ENCODE measurements at regions not wholly inside any gene's neighbourhood (a gene's known extent, or its start where the extent isn't known, plus 50 kb on each side); places are given as distances from the start of the nearest gene placed in this dataset.

DNA sequence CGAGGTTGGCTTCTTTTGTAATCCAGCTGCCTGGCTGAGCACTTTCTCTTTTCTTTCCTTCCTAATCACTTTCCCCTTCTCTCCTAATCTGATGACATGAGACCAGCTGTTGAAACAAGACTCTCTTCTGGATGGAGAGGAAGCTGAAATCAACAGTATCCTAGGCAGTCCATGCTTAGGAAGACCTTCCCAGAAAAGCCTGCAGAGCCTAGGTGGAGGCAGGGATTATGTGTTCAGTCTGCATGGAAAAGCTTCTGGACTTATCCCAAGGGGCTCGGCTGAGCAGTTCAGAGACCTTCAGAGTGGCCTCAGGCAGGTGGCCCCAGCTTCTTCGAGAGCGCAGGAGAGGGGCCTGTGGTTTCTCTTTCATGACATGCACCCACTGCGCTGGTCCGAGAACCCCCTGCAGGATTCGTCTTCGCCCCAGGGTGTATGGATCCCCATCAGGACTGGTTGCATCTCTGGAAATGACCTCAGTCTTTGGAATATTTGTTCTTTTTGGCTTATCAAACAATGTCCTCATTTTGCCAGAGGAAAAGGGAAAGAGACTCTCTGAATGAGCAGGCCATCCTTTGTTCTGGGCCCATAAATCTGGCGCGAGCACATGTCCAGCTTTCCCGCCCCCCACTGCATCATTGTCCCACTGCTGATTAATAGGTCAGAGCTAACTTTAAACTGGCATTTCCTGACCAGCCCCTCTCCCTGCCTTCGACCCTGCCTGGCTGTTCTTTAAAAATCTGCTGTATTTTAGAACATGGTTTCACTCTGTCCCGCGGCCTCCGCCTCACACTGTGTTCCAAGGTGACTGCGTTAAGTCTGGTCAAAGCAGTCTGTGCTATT is 177.9 kb upstream of the KLF4 start:
- Histone ChIP-seq H3K36me3 (ENCODE audit: insufficient read depth, low read length) (no peaks in the 10 kb centered on the region), H3K9ac (ENCODE audit: low read length) (no peak overlapping the region), H3K9me3 (ENCODE audit: insufficient read depth, low read depth, low read length) (no peaks in the 10 kb centered on the region), H3K79me2 (ENCODE audit: insufficient read depth, low read length) (no peaks in the 10 kb centered on the region), H3K4me3 (ENCODE audit: insufficient read depth, low read depth, low read length) (no peak overlapping the region), H3K4me1 (ENCODE audit: insufficient read depth, low read length) (no peaks in the 10 kb centered on the region), H4K20me1 (ENCODE audit: insufficient read depth, low read length) (no peaks in the 10 kb centered on the region), H2AFZ (ENCODE audit: low read depth, low read length) (no peak overlapping the region), H3K4me2 (ENCODE audit: low read length) (no peak overlapping the region), H3K27me3 (ENCODE audit: insufficient read depth, low read length) (no peaks in the 10 kb centered on the region), H3K27ac (ENCODE audit: low read depth, low read length) (no peak overlapping the region)
- peaks cover 5% of the 10 kb centered on the region for H3K4me1 Mint-ChIP-seq (ENCODE audit: low read depth, unreplicated experiment)
- H3K27me3 Mint-ChIP-seq (ENCODE audit: low read depth, unreplicated experiment): peaks cover 6% of the 10 kb centered on the region
- H3K9me3 Mint-ChIP-seq (ENCODE audit: unreplicated experiment): no peaks in the 10 kb centered on the region
- TF ChIP-seq CTCF (IDR thresholded peaks at IDR 0.05; ENCODE audit: insufficient read depth, low read depth, low read length): no peak
- no peak overlapping the region for H3K4me3 Mint-ChIP-seq (ENCODE audit: unreplicated experiment)
- DNase-seq (ENCODE audit: low read depth): no peak
- no peak for FAIRE-seq
- H3K36me3 Mint-ChIP-seq (ENCODE audit: low read depth, unreplicated experiment): no peaks in the 10 kb centered on the region
- H3K27ac Mint-ChIP-seq (ENCODE audit: unreplicated experiment): no peak overlapping the region

DNA sequence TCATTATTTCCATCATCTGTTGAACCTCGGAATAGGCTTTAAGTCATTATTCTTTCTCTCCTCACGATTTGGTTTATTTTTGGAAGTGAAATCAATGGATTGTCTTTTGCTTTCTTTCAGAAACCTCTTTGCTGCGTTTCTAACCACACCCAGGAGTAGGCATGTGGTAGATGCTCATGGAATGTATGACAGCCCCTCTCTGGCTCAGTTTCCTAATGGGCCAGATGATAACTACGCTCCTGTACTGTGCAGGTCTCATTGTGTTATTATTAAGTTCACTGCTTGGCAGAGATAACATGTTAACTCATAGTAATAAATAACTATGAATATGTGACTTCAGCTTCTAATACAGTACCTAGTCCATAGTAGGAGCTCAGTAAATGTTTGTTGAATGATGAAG is 175.5 kb upstream of the KLF4 start:
- Mint-ChIP-seq H3K36me3 (ENCODE audit: low read depth, unreplicated experiment) (no peaks in the 10 kb centered on the region), H3K27ac (ENCODE audit: unreplicated experiment) (no peak overlapping the region), H3K4me1 (ENCODE audit: low read depth, unreplicated experiment) (peaks cover 5% of the 10 kb centered on the region), H3K4me3 (ENCODE audit: unreplicated experiment) (no peak overlapping the region), H3K9me3 (ENCODE audit: unreplicated experiment) (no peaks in the 10 kb centered on the region), H3K27me3 (ENCODE audit: low read depth, unreplicated experiment) (peaks cover 5% of the 10 kb centered on the region)
- Histone ChIP-seq H3K4me3 (ENCODE audit: insufficient read depth, low read depth, low read length) (no peak overlapping the region), H3K4me1 (ENCODE audit: insufficient read depth, low read length) (no peaks in the 10 kb centered on the region), H2AFZ (ENCODE audit: low read depth, low read length) (no peak overlapping the region), H3K36me3 (ENCODE audit: insufficient read depth, low read length) (no peaks in the 10 kb centered on the region), H3K9ac (ENCODE audit: low read length) (no peak overlapping the region), H3K27me3 (ENCODE audit: insufficient read depth, low read length) (no peaks in the 10 kb centered on the region), H3K79me2 (ENCODE audit: insufficient read depth, low read length) (no peaks in the 10 kb centered on the region), H4K20me1 (ENCODE audit: insufficient read depth, low read length) (no peaks in the 10 kb centered on the region), H3K27ac (ENCODE audit: low read depth, low read length) (no peak overlapping the region), H3K4me2 (ENCODE audit: low read length) (no peak overlapping the region), H3K9me3 (ENCODE audit: insufficient read depth, low read depth, low read length) (no peaks in the 10 kb centered on the region)
- no peak for TF ChIP-seq CTCF (IDR thresholded peaks at IDR 0.05; ENCODE audit: insufficient read depth, low read depth, low read length)
- no peak for TF ChIP-seq EZH2 (IDR thresholded peaks at IDR 0.05; ENCODE audit: insufficient read depth, low read length)
- FAIRE-seq (no peak), DNase-seq (ENCODE audit: low read depth) (no peak)

DNA sequence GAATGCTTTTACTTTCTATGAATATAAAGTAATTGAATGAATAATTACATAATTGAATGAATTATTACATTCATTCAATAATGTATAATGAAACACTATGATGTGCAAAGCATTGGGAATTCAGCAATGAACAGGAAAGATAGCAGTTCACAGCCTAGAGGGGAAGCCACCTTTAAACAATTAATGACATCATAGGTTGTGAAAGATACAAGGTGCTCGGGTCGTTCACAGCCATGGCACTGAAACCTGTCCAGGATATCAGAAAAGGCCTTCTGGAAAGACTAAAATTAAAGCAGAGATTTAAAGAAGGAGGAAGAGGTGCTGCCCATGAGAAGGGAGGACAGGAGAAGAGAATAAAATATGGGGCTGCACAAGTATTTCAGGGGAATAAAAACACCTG is 171.4 kb upstream of the KLF4 start:
- Histone ChIP-seq H3K4me1 (ENCODE audit: insufficient read depth, low read length) (no peaks in the 10 kb centered on the region), H2AFZ (ENCODE audit: low read depth, low read length) (no peak overlapping the region), H3K9ac (ENCODE audit: low read length) (no peak overlapping the region), H3K9me3 (ENCODE audit: insufficient read depth, low read depth, low read length) (no peaks in the 10 kb centered on the region), H3K4me2 (ENCODE audit: low read length) (no peak overlapping the region), H4K20me1 (ENCODE audit: insufficient read depth, low read length) (no peaks in the 10 kb centered on the region), H3K36me3 (ENCODE audit: insufficient read depth, low read length) (no peaks in the 10 kb centered on the region), H3K4me3 (ENCODE audit: insufficient read depth, low read depth, low read length) (no peak overlapping the region), H3K27me3 (ENCODE audit: insufficient read depth, low read length) (no peaks in the 10 kb centered on the region), H3K79me2 (ENCODE audit: insufficient read depth, low read length) (no peaks in the 10 kb centered on the region), H3K27ac (ENCODE audit: low read depth, low read length) (no peak overlapping the region)
- Mint-ChIP-seq H3K27ac (ENCODE audit: unreplicated experiment) (no peak overlapping the region), H3K4me3 (ENCODE audit: unreplicated experiment) (no peak overlapping the region), H3K27me3 (ENCODE audit: low read depth, unreplicated experiment) (peaks cover 8% of the 10 kb centered on the region), H3K4me1 (ENCODE audit: low read depth, unreplicated experiment) (no peaks in the 10 kb centered on the region), H3K36me3 (ENCODE audit: low read depth, unreplicated experiment) (no peaks in the 10 kb centered on the region), H3K9me3 (ENCODE audit: unreplicated experiment) (no peaks in the 10 kb centered on the region)
- DNase-seq (ENCODE audit: low read depth): no peak
- FAIRE-seq: no peak
- TF ChIP-seq CTCF (IDR thresholded peaks at IDR 0.05; ENCODE audit: insufficient read depth, low read depth, low read length) (no peak), EZH2 (IDR thresholded peaks at IDR 0.05; ENCODE audit: insufficient read depth, low read length) (no peak)

All from astrocyte (in vitro differentiated cells and primary cell).